GM19455 (cell line): ENCODE measurements at regions not wholly inside any gene's neighbourhood (a gene's known extent, or its start where the extent isn't known, plus 50 kb on each side); places are given as distances from the start of the nearest gene placed in this dataset.
"Not testable (repeated sequence)": the region's sequence is repeated elsewhere in the genome, so short reads cannot be mapped to it uniquely, and the experiment has no call there.

Source experiments
- ATAC-seq: cut with Tn5 transposase; IDR thresholded peaks from one replicate; pipeline ENCODE4 v1.9.1; 2021; ENCODE audit not compliant: unreplicated experiment

DNA sequence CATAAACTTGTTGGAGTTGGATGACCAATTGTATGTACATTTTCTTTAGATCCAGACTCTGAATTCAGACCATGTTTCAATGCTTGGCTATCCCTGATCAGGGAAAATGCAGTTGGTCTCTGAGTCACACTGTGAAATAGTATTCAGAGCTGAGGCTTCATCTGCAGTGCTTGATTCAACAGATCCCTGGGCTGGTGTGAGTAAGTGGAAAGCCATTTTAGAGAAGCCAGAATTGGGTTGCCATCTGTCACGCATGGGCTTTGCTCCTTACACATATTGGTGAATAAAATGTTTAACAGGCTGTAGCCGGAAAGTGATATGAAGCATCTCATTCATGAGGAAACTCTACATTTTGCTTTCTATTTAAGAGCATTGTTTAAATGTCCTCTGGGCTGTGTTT is 50.0 kb upstream of the ACYP2 start:
- ATAC-seq, result no peak

DNA sequence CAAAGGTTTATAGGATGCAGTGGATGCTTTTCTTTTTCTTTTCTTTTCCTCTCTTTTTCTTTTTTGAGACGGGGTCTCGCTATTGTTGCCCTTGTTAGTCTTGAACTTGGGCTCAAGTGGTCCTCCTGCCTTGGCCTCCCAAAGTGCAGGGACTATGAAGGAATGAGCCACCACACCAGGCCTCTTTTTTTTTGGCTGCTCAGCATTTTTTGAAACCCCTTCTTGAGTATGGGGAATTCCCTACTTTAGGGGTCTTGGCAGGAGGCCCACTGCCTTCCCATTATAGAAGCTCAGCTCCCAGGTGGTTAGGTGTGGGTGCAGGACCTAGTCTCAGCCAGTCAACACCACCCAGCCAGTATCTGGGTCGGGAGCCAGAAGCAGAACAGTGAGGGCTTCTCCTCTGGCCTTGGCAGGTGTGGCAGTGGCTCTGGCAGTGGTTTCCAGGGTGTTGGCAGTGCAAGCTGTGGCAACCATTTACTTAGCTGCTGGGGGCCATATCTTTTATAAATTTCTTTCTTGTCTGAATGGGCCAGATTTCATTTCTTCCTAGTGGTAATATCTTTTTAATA is 51.4 kb upstream of the ACYP2 start:
- no peak for ATAC-seq

DNA sequence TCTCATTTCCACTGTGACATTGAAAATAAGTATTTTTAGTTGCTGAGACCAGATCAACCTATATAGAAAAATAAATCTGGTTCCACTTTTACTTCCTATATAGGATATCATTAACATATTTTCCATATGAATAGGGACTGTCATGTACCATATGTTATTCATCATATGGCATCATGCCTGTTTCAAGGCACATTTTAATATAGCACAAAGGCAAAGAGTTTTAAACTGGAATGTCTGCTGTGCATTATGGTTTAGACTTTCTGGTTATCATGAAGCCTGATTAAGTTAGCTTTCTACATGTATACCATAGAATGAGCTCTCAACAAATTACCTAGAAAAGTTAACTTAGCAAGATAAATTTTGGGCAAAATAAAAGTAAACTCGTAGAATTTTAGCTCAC is 53.0 kb upstream of the ACYP2 start:
- ATAC-seq, result no peak

DNA sequence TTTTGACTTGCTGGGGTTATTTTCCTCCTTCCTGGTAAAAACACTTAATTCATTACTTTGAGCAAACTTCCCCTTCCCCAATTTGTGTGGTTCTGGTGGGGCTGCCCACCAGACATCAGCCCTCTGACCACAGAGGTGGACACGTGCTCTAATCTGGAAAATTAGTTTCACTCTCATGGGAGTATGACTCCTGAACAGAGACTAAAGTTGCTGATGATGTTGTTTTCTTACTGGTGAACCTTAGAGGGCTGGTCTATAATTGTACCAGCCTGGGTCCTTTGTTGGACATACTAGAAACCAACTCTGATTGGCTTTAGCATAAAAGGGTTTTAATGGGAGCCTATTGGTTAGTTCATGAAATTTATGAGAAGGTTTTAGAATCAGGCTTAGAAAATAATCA is 54.1 kb upstream of the ACYP2 start:
- ATAC-seq, result no peak

DNA sequence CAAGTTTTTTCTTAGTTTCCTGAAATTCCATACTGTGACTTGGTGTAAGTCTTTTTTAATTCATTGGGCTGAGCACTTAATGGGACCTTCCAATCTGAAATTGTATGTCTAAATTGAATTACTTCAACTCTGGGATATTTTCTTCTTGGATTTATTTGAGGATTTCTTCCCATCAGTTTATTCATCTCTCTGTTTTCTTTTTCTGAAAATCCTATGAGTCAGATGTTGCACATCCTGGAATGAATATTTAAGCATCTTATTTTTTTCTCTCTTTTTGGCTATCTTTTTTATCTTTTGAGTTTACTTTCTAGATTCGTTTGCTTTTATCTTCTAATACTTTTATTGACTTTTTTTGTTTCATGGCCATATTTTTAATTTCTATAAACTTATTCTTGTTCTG is 55.4 kb upstream of the ACYP2 start:
- no peak for ATAC-seq

DNA sequence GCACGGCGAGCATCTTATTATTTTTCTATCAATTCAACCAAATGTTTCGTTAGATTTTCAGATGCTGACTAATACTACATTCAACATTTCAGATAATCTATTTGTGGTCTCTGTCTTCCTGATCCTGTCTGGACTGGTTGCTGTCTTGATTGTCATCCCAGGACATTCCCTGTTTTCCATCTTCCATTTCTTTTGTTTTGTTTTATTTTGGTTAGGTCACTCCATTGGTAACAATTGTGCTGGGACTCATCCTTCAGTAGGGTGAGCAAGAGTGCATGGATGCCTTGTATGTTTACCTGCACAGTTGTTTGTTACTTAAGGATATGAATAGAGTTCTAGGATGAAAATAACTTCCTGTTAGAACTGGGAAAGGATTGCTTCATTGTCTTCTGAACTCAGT is 55.9 kb upstream of the ACYP2 start:
- no peak for ATAC-seq

DNA sequence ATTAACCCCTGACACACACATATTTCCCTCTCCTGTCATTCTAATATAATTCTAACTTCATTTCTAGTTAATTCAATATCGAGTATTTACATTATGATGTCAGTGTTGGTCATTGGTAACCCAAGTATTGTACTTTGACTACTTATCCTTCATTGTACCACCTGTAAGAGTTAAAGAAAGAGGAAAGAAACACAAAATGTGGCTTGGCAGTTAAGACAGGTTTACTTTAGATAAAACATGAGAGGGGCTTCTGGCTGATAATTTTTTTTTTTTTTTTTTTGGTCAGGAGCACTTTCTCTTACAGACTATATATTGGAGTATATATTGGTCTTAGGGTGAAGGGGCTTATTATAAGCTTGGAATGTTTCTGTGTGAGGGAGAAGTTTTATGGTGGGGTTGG is 57.0 kb upstream of the ACYP2 start:
- ATAC-seq, result no peak

DNA sequence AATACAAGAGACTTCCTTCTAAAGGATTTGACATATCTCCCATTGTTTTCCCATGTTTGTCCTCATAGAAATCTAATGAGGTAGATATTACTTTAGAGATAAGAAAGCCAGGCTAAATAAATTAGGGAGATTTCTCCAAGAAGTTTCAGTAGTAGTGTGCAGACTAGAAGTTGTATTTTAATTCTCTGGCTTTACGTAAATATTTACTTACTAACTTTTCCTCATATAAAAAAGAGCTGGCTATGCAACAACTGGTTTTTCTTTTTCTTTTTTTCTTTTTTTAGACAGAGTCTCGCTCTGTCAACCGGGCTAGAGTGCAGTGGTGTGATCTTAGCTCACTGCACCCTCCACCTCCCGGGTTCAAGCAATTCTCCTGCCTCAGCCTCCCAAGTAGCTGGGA is 60.6 kb upstream of the ACYP2 start:
- no peak for ATAC-seq

DNA sequence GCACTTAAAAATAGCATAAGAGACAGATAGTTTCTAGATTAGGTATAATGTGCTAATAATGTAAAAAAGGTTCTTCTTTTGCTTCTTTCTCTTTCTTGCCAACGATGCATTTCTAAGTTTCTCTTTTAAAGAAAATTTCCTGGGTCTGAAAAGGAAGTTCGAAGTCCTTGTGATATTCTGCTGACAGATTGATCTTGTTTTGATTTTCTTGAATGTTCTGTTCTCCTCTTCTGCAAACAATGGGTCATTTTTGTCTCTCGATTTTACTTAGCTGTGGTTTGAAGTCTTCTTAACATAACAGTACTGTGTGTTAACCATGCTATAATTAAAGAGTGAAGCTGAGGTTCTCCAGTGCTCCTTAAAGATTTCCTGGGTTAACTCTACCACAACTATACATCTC is 61.1 kb upstream of the ACYP2 start:
- peak; percentile 80 for ATAC-seq

DNA sequence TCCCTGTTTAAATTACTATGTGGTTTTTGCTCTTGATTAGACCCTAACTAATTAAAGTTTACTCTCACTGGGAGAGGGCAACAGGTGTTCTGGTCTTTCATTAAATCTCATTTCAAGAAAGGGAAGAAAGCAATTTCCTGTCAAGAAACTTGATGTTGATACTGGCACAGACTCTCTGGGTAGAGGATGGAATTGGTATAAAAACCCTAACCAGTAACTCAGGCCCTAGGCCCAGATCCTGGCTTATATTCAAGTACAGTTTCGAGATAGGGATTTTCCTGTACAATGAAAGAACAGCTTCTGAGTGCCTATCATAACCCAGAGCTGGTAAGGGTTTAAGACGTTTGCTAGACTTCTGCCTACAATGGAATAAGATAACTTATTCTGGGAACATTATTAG is 61.6 kb upstream of the ACYP2 start:
- ATAC-seq, result peak; percentile 37

DNA sequence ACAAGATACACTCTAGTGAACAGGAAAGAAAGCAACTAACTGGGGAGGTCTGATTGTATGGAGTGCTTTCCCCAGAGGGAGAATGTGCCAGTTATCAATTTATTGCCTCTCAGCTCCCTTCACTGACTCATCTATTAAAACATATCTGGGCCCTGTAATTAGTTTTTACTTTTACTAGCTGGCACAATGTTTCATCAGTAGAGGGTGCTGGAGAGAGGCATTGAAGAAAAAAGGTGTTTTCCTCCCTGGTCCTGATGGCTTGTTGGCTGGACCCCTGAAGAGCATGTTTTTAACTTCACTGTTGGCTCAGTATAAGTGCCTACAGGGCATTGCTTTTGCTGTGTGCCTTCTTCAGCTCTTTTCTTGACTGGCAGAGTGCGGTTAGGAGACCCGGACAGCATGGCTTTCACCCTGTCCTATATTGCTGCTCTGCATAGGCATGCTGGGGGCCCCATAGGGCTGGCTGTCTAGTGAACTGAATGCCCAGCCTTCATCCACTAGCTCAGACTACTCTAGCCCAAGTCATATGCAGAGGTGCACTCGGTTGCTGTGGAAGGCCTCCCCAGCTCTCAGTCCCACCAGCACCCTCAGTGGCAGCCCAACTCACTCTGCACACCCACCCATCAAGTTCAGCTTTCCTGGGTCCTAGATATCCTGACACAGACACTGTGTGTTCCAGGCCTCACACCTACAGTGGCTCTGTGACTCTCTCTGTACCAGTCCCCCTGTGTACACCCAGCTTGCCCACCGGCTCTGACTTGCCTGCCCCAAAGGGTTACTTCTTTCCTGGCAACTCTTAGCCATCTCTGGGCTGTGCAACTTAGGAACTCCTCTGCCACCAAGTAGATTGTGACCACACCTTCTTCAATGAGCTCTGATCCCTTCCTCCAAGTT is 62.3 kb upstream of the ACYP2 start:
- peak; percentile 21 for ATAC-seq

DNA sequence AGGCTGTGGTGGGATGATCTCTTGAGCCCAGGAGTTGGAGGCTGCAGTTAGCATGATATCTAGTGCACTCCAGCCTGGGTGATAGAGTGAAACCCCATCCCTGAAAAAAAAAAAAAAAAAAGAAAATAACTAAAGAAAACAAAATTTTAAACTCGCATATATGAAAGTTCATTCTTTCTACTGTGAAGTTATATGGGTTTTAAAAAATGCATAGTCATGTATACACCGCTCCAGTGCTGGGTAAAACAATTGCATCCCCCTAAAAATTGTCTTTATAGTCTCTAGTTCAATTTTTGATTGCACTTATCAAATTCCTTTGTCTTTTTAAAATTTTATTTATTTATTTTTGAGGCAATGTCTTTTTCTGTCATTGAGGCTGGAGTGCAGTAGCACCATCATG is 65.0 kb upstream of the ACYP2 start:
- ATAC-seq, result no peak

DNA sequence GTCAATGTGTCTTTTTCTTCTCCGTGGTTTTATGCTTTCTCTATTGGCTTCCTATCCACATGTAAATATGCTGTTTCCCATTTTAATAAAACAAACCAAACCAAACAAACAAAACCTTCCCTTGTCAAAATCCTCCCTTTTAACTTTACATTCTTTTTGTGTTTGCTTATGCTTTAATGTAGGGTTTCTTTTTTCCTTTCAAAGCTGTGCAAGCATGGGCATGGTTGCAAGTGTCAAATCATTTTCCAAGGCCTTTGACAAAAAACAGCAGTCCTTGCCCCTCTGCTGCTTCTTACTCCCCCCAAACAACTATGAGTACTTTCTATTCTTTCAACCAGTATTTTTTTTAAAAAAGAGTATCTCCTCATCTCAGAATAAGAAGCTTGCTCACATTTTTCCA is 66.0 kb upstream of the ACYP2 start:
- no peak for ATAC-seq

DNA sequence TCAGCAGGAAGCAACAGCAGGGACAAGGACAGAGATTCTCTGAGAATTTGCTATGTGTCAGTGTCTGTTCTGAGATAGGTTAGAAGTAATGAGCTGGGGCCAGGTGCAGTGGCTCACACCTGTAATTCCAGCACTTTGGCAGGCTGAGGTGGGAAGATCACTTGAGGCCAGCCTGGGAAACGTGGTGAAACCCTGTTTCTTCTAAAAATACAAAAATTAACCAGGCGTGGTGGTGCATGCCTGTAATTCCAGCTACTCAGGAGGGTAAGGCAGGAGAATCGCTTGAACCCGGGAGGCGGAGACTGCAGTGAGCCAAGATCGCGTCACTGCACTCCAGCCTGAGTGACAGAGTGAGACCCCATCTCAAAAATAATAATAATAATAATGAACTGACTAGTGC is 66.5 kb upstream of the ACYP2 start:
- not testable (repeated sequence) for ATAC-seq

DNA sequence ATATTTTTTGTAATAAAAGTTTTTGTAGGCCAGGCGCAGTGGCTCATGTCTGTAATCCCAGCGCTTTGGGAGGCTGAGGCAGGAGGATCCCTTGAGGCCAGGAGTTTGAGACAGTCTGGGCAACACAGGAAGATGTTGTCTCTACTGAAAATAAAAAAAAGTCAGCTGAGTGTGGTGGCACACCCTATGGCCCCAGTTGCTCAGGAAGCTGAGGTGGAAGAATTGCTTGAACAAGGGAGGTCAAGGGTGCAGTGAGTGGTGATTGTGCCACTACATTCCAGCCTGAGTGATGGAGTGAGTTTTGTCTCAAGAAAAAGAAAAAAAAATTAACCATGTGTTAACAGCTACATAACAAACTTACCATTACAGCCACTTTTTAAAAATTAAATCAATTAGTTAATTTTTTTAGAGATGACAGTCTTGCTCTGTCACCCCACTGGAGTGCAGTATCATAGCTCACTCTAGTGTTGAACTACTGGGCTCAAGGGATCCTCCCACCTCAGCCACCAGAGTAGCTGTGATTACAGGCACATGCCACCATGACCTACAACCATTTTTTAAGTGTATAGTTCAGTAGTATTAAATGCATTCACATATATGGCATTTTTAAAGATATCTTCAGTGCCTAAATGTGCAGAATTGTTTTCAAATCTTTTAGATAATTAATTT is 67.2 kb upstream of the ACYP2 start:
- no peak for ATAC-seq

DNA sequence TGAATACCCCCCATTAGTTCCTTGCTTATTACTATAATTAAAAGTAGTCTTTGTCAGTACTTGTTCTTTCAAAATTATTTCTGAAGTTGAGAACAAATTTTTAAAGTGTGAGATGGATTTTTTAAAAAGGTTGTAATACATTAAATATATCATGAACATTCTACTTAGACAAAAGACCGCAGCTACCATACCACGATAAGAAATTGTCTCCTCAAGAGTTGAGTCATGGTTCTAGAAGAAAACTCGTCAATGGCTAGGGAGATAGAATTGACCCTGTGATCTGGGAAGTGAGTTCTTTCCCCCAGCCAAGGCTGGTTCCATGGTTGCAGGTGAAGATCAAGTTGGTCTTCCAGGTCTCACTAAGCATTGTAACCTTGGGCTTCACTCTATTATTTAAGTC is 67.8 kb upstream of the ACYP2 start:
- ATAC-seq, result no peak

DNA sequence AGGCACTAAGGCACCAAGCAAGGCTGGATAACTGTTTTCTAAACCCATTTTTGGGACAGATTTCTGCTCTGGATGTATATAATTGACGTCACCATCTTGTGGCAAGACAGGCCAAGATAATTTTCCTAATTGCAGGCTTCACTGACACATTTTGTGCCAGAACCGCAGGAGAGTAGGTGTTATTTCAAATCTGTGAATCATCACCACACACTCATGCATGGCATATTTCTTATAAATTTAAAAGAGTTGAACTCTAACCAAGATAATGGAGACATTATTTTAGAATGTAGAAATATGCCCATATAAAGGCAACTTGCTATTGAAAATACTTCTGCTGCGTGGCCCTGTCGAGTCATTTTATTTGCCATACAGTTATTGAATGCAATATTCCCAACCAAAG is 68.3 kb upstream of the ACYP2 start:
- no peak for ATAC-seq

DNA sequence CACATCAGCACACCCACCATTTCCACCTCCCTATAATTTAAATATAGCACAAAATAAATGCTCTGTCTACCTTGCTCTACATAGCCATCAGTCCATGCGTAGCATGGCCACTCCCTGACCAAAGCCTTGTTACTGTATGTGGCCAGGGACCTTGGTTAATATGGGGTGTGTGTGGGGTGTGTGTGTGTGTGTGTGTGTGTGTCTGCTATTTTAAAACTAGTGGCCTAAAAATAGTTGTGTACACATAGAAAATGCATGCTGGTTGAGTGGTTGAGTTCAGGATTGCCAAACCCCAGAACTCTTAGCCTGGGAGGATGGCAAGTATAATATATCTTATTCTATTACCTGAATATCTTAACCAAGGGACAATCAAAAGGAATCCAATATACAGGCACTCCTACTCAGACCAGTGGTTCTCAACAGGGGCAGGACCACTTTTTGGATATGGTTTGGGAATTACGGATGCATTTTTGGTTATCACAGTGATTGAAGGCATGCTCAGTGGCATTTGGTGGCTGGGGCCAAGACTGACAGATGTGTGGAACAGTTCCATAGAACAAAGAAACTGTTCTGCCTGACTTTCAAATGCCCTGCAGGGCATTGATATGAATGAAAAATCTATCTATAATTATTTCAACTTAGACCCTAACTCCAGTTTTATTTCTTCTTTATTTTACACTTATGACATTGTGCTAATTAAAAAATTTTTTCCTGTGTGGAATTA is 72.3 kb upstream of the PSME4 start:
- no peak for ATAC-seq

DNA sequence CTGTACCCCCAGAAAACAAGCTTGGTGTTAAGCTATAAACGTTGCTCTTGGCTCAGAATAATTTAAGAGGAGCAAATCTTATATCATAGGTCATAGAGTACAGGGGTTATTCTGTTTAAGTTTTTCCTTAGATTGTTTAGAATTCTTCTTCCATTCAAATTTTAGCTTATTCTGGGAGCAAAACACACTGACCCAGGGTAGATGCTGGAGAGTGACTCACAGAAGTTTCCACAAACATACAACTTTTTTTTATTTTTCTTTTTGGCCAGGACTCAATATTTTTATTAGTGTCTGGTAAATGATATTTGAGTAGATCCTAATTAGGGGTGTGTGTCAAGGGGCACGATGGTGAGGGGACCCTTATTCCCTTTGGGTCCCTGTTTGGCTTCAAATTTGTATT is 71.5 kb upstream of the PSME4 start:
- no peak for ATAC-seq

DNA sequence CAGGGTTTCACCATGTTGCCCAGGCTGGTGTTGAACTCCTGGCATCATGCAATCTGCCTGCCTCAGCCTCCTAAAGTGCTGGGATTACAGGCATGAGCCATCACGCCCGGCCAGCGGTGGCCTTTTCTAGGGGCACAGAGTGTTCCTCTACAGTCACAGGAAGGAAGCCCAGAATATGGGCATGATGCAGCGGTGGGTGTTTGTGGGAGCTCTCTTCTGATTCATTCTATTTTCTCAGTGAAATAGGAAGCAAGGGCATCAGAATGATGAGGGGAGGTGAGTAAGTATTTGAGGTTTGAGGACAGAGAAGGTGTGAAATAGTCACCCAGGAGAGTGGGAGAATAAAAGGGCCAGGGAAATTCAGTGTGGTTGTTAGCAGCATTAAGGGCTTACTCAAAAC is 70.3 kb upstream of the PSME4 start:
- ATAC-seq, result no peak

DNA sequence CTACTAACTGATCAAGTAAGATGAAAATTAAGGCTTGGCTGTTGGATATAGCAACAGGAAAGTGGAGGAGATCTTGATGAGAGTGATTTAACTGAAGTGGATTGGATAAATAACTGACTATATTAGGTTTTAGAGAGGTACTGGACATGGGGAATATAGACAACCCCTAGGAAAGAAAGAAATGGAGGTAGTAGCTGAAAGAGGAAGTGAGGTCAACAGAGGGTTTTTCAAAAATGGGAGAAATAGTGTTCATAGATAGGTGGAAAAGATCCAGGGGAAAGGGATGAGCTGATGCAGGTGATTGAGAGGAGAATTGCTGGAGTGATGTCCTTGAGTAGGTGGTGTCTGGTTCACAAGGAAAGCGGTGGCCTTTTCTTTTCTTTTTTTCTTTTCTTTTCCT is 69.9 kb upstream of the PSME4 start:
- ATAC-seq, result no peak

DNA sequence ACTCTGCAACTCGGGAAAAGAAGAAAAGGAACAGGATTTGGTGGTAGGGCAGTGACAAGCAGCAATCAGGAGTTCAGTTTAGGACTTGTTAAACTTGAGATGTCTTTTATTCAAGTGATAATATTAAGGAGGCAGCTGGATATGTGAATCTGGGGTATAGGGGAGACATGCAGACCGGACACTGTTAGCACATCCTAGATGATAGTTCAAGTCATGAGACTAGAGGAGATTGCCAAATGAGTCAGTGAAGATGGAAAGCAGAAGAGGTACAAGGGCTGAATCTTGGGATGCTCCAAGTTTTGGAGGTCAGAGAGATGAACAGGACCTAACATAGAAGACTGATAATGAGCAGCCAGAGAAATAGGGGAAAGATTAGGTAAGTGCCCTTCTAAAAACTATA is 69.5 kb upstream of the PSME4 start:
- ATAC-seq, result no peak
